ENCODE measurements at regions not wholly inside any gene's neighbourhood (a gene's known extent, or its start where the extent isn't known, plus 50 kb on each side); places are given as distances from the start of the nearest gene placed in this dataset.
A peak's percentile ranks its signal among the peaks of the same experiment; 100 is the strongest.

GRCh38 chr14:58731465-58732293, 93.9 kb downstream of the DACT1 start:
- no peaks in the 10 kb centered on the region for H3K36me3 ChIP-seq (ENCODE audit: control insufficient read depth in 2 of 2, extremely low read depth in 1 of 2, insufficient read depth in 2 of 2, low read length in 2 of 2)
- peaks cover 22% of the 10 kb centered on the region for H3K4me1 ChIP-seq (ENCODE audit: control insufficient read depth, extremely low read depth, insufficient read depth, low read length)
- H3K4me2 ChIP-seq (ENCODE audit: control insufficient read depth, extremely low read depth, insufficient read depth, low read depth, low read length), result peak overlapping the region; percentile 65
- peaks cover 3% of the 10 kb centered on the region for H3K27me3 ChIP-seq (ENCODE audit: control insufficient read depth, extremely low read depth, insufficient read depth, low read length)
- peaks cover 2% of the 10 kb centered on the region for H4K20me1 ChIP-seq (ENCODE audit: control insufficient read depth, extremely low read depth, insufficient read depth, low read length)
- peak overlapping the region; percentile 66 for H3K27ac ChIP-seq (ENCODE audit: control insufficient read depth, insufficient read depth, low read length)
- H3K79me2 ChIP-seq (ENCODE audit: control insufficient read depth, insufficient read depth, low read length), result no peaks in the 10 kb centered on the region
- no peaks in the 10 kb centered on the region for H3K9me3 ChIP-seq (ENCODE audit: control insufficient read depth, low read depth, low read length)
- DNase-seq (ENCODE audit: low read depth, low spot score) (peak; percentile 72), FAIRE-seq (peak; percentile 93)
- H3K9me1 ChIP-seq (ENCODE audit: control insufficient read depth, extremely low read depth, insufficient read depth, low read length), result no peaks in the 10 kb centered on the region
- TF ChIP-seq CTCF (optimal IDR thresholded peaks at IDR 0.05 in 1 of 3, IDR thresholded peaks at IDR 0.05 in 1 of 3, conservative IDR thresholded peaks at IDR 0.05 in 1 of 3; ENCODE audit: extremely low read depth in 1 of 3, insufficient read depth in 2 of 3, low read length in 3 of 3) (no peak), EZH2 (IDR thresholded peaks at IDR 0.05; ENCODE audit: low read length) (no peak)
- no peak overlapping the region for H3K9ac ChIP-seq (ENCODE audit: control insufficient read depth, extremely low read depth, insufficient read depth, low read length)
- H3K4me3 ChIP-seq (ENCODE audit: control insufficient read depth in 2 of 3, extremely low read depth in 1 of 3, insufficient read depth in 2 of 3, low read depth in 1 of 3, low read length in 3 of 3), result peak overlapping the region in 2 of 3 experiments; percentile 31 to 43
- dilution Hi-C loops (cut with MboI; ENCODE audit: extremely low pct_ligation_motif_present, low sequenced_read_pairs), result no loop called here
- H2AFZ ChIP-seq (ENCODE audit: control insufficient read depth, low read length), result peak overlapping the region; percentile 31

GRCh38 chr14:58732387-58732786, 94.6 kb downstream of the DACT1 start:
- no peaks in the 10 kb centered on the region for H3K9me3 ChIP-seq (ENCODE audit: control insufficient read depth, low read depth, low read length)
- no peaks in the 10 kb centered on the region for H3K36me3 ChIP-seq (ENCODE audit: control insufficient read depth in 2 of 2, extremely low read depth in 1 of 2, insufficient read depth in 2 of 2, low read length in 2 of 2)
- DNase-seq (ENCODE audit: low read depth, low spot score), result peak; percentile 38
- H3K79me2 ChIP-seq (ENCODE audit: control insufficient read depth, insufficient read depth, low read length), result no peaks in the 10 kb centered on the region
- TF ChIP-seq CTCF (optimal IDR thresholded peaks at IDR 0.05 in 1 of 3, IDR thresholded peaks at IDR 0.05 in 1 of 3, conservative IDR thresholded peaks at IDR 0.05 in 1 of 3; ENCODE audit: extremely low read depth in 1 of 3, insufficient read depth in 2 of 3, low read length in 3 of 3) (no peak), EZH2 (IDR thresholded peaks at IDR 0.05; ENCODE audit: low read length) (no peak)
- no peak overlapping the region for H3K27ac ChIP-seq (ENCODE audit: control insufficient read depth, insufficient read depth, low read length)
- peak; percentile 60 for FAIRE-seq
- H2AFZ ChIP-seq (ENCODE audit: control insufficient read depth, low read length), result no peak overlapping the region
- H4K20me1 ChIP-seq (ENCODE audit: control insufficient read depth, extremely low read depth, insufficient read depth, low read length), result peaks cover 2% of the 10 kb centered on the region
- no peaks in the 10 kb centered on the region for H3K9me1 ChIP-seq (ENCODE audit: control insufficient read depth, extremely low read depth, insufficient read depth, low read length)
- no peak overlapping the region for H3K9ac ChIP-seq (ENCODE audit: control insufficient read depth, extremely low read depth, insufficient read depth, low read length)
- peaks cover 3% of the 10 kb centered on the region for H3K27me3 ChIP-seq (ENCODE audit: control insufficient read depth, extremely low read depth, insufficient read depth, low read length)
- H3K4me2 ChIP-seq (ENCODE audit: control insufficient read depth, extremely low read depth, insufficient read depth, low read depth, low read length), result peak overlapping the region; percentile 65
- dilution Hi-C loops (cut with MboI; ENCODE audit: extremely low pct_ligation_motif_present, low sequenced_read_pairs), result no loop called here
- no peak overlapping the region for H3K4me3 ChIP-seq (ENCODE audit: control insufficient read depth in 2 of 3, extremely low read depth in 1 of 3, insufficient read depth in 2 of 3, low read depth in 1 of 3, low read length in 3 of 3)
- H3K4me1 ChIP-seq (ENCODE audit: control insufficient read depth, extremely low read depth, insufficient read depth, low read length), result peaks cover 22% of the 10 kb centered on the region

Measured in keratinocyte (primary cell).